ENCODE measurements at regions not wholly inside any gene's neighbourhood (a gene's known extent, or its start where the extent isn't known, plus 50 kb on each side); places are given as distances from the start of the nearest gene placed in this dataset.

- Histone ChIP-seq H3K9me3 (no peaks in the 10 kb centered on the region), H3K4me2 (no peak overlapping the region), H3K27ac (no peak overlapping the region), H3K4me1 (no peaks in the 10 kb centered on the region), H3K4me3 (no peak overlapping the region)
- no peak for FAIRE-seq
- 49% methylated on average over 2 of the region's 2 CpGs for WGBS (ENCODE audit: missing lambda C conversion rate)
- ATAC-seq: no peak
- CTCF ChIA-PET: no interaction called here
- TF ChIP-seq HES2 (IDR thresholded peaks at IDR 0.05) (no peak), RAD21 (conservative IDR thresholded peaks at IDR 0.05 in 1 of 2, IDR thresholded peaks at IDR 0.05 in 1 of 2) (no peak), RFX5 (IDR thresholded peaks at IDR 0.05) (no peak), PBX3 (IDR thresholded peaks at IDR 0.05) (no peak), NR3C1 (IDR thresholded peaks at IDR 0.05) (no peak), POLR2A (IDR thresholded peaks at IDR 0.05; ENCODE audit: low read length) (no peak), REST (IDR thresholded peaks at IDR 0.05) (no peak)
- POLR2A ChIA-PET: no interaction called here
- no peak for DNase-seq (ENCODE audit: low read depth in 1 of 2, low spot score in 1 of 2)
Measured at GRCh38 chr18:29879763-29880162, 1162.8 kb downstream of the DSC3 start.

- Histone ChIP-seq H3K4me3 (no peak overlapping the region), H3K9me3 (no peaks in the 10 kb centered on the region), H3K4me1 (no peaks in the 10 kb centered on the region), H3K27ac (no peak overlapping the region), H3K4me2 (no peak overlapping the region)
- POLR2A ChIA-PET: no interaction called here
- WGBS (ENCODE audit: missing lambda C conversion rate): 17% methylated on average over 3 of the region's 3 CpGs
- CTCF ChIA-PET: interaction anchor here (1.5 kb wide), 1 partner anchor 14 kb away, joined by 4 read pairs; no protein-coding TSS in a partner anchor
- peak; percentile 29; the same call in 2 of the 3 replicates for TF ChIP-seq CTCF (IDR thresholded peaks at IDR 0.05)
- no peak for TF ChIP-seq EHMT2 (IDR thresholded peaks at IDR 0.05; ENCODE audit: low read depth)
- no peak for TF ChIP-seq MAFK (IDR thresholded peaks at IDR 0.05; ENCODE audit: partially characterized antibody)
- TF ChIP-seq MYC (IDR thresholded peaks at IDR 0.05; ENCODE audit: borderline replicate concordance, low read length): no peak
- TF ChIP-seq JUN (IDR thresholded peaks at IDR 0.05): no peak
- peak in 1 of 2 experiments; percentile 55; a peak in 3 of 5 replicates for TF ChIP-seq RAD21 (conservative IDR thresholded peaks at IDR 0.05 in 1 of 2, IDR thresholded peaks at IDR 0.05 in 1 of 2)
- FAIRE-seq (no peak), DNase-seq (ENCODE audit: low read depth in 1 of 2, low spot score in 1 of 2) (peak in 1 of 2 experiments; percentile 27), ATAC-seq (no peak)
Measured at GRCh38 chr18:29874519-29875098, 1167.9 kb downstream of the DSC3 start.

GRCh38 chr18:29873211-29873610, 1169.3 kb downstream of the DSC3 start:
- Histone ChIP-seq H3K4me3 (no peak overlapping the region), H3K4me2 (no peak overlapping the region), H3K4me1 (no peaks in the 10 kb centered on the region), H3K27ac (no peak overlapping the region), H3K9me3 (no peaks in the 10 kb centered on the region)
- ChIA-PET CTCF (no interaction called here), POLR2A (no interaction called here)
- ATAC-seq (no peak), DNase-seq (ENCODE audit: low read depth in 1 of 2, low spot score in 1 of 2) (no peak), FAIRE-seq (no peak)
- no peak for TF ChIP-seq E2F6 (IDR thresholded peaks at IDR 0.05; ENCODE audit: borderline replicate concordance, low read depth)
- TF ChIP-seq ELK1 (IDR thresholded peaks at IDR 0.05; ENCODE audit: low read depth, low read length): no peak
- WGBS (ENCODE audit: missing lambda C conversion rate): 51% methylated on average over 5 of the region's 8 CpGs
